H1 (cell line): ENCODE measurements at regions not wholly inside any gene's neighbourhood (a gene's known extent, or its start where the extent isn't known, plus 50 kb on each side); places are given as distances from the start of the nearest gene placed in this dataset.

Experiments used
- CTCF ChIA-PET: fragments of 300-600 bp; sonication (Branson Sonifier 250); formaldehyde crosslinking; loops from one replicate; lab custom pipeline; 2021; ENCODE audit not compliant: partially characterized antibody; lab: Charles Lee
- POLR2A ChIA-PET: fragments of 300-600 bp; sonication (Branson Sonifier 250); formaldehyde crosslinking; loops from one replicate; lab custom pipeline; 2021; ENCODE audit warnings: inconsistent platforms; ENCODE audit not compliant: partially characterized antibody; lab: Charles Lee
- DNase-seq, 2 experiments: peaks; one replicate each; pipeline versions ENCODE4 v3.0.0 to v3.0.0-alpha.2; 2010 to 2022; ENCODE audit warnings: low spot score in 2 of 2, low read depth in 1 of 2, mixed read lengths in 1 of 2
- FAIRE-seq: peaks from 2 replicates; lab custom pipeline; 2011; peaks lifted over from hg19 to GRCh38; lab: Jason Lieb, UNC
- H2AFZ ChIP-seq: 2 replicates; pipeline ENCODE4 v1.8.1; 2012; ENCODE audit warnings: low read length, inconsistent platforms
- H2AK5ac ChIP-seq: 2 replicates; pipeline ENCODE4 v1.6.1; 2013; ENCODE audit warnings: low read depth, low read length
- H2BK120ac ChIP-seq: replicated peaks from 2 replicates; pipeline ENCODE3; 2013; ENCODE audit warnings: low read depth, low read length, inconsistent platforms
- H2BK12ac ChIP-seq: 2 replicates; pipeline ENCODE4 v1.6.1; 2013; ENCODE audit warnings: low read depth, low read length
- H2BK15ac ChIP-seq: 2 replicates; pipeline ENCODE4 v1.6.1; 2013; ENCODE audit warnings: low read length
- H2BK20ac ChIP-seq: 2 replicates; pipeline ENCODE4 v1.6.1; 2013; ENCODE audit warnings: low read length
- H2BK5ac ChIP-seq: 2 replicates; pipeline ENCODE4 v1.6.1; 2013; ENCODE audit warnings: low read depth, low read length
- H3K14ac ChIP-seq: 2 replicates; pipeline ENCODE4 v1.6.1; 2013; ENCODE audit warnings: inconsistent platforms; ENCODE audit not compliant: insufficient read length
- H3K18ac ChIP-seq: 2 replicates; pipeline ENCODE4 v1.6.1; 2013; ENCODE audit warnings: low read length; ENCODE audit errors: extremely low read depth
- H3K23ac ChIP-seq: 2 replicates; pipeline ENCODE4 v1.6.1; 2013; ENCODE audit warnings: inconsistent platforms; ENCODE audit not compliant: insufficient read length
- H3K23me2 ChIP-seq: 2 replicates; pipeline ENCODE4 v1.6.1; 2013; ENCODE audit warnings: low read depth, low read length
- H3K27ac ChIP-seq: 2 replicates; pipeline ENCODE4 v1.6.1; 2011; ENCODE audit warnings: low read depth, low read length, inconsistent platforms
- H3K27me3 ChIP-seq, 4 experiments: replicated peaks in 1 of 4; 1 replicate in 1 of 4; 2 replicates in 3 of 4; pipeline versions ENCODE4 v1.6.1 to v1.8.1; 2011 to 2013; ENCODE audit warnings: low read length in 3 of 4, mild to moderate bottlenecking in 3 of 4, inconsistent platforms in 2 of 4, mixed read lengths in 2 of 4, moderate library complexity in 1 of 4; ENCODE audit not compliant: control insufficient read depth in 3 of 4, insufficient read depth in 3 of 4; ENCODE audit errors: extremely low read depth in 1 of 4
- H3K36me3 ChIP-seq, 4 experiments: 2 replicates each; pipeline versions ENCODE4 v1.6.1 to v1.8.1; 2011 to 2013; ENCODE audit warnings: mild to moderate bottlenecking in 4 of 4, low read length in 3 of 4, moderate library complexity in 2 of 4, control low read depth in 1 of 4, inconsistent platforms in 1 of 4; ENCODE audit not compliant: insufficient read depth in 4 of 4, control insufficient read depth in 2 of 4
- H3K4ac ChIP-seq: replicated peaks from 2 replicates; pipeline ENCODE3; 2013; ENCODE audit warnings: low read length, low read depth, mixed read lengths, inconsistent platforms; ENCODE audit not compliant: insufficient read length
- H3K4me1 ChIP-seq, 4 experiments: replicated peaks in 1 of 4; 1 replicate in 1 of 4; 2 replicates in 3 of 4; pipeline versions ENCODE4 v1.6.1 to v1.8.1; 2011 to 2013; ENCODE audit warnings: low read length in 3 of 4, inconsistent platforms in 2 of 4, mixed read lengths in 1 of 4; ENCODE audit not compliant: insufficient read depth in 4 of 4, control insufficient read depth in 3 of 4
- H3K4me2 ChIP-seq, 2 experiments: 2 replicates each; pipeline versions ENCODE4 v1.6.1 to v1.8.1; 2011 to 2013; ENCODE audit warnings: low read depth in 2 of 2, low read length in 2 of 2, control low read depth in 1 of 2, inconsistent platforms in 1 of 2, mild to moderate bottlenecking in 1 of 2; ENCODE audit not compliant: insufficient read depth in 1 of 2
- H3K4me3 ChIP-seq, 4 experiments: fragments of 200-600, 300-600 bp in 1 of 4; sonication (generic), shearing (Covaris generic), sonication (Bioruptor Twin) in 1 of 4; 2 replicates each; pipeline versions ENCODE4 v1.5.1 to v1.8.1; 2011 to 2016; ENCODE audit warnings: low read length in 4 of 4, low read depth in 3 of 4, control low read depth in 2 of 4, inconsistent platforms in 2 of 4, mild to moderate bottlenecking in 2 of 4, mixed read lengths in 1 of 4, moderate library complexity in 1 of 4; ENCODE audit not compliant: insufficient read depth in 2 of 4; ENCODE audit errors: extremely low read depth in 1 of 4
- H3K56ac ChIP-seq: replicated peaks from 2 replicates; pipeline ENCODE3; 2013; ENCODE audit warnings: low read depth, mild to moderate bottlenecking, mixed read lengths, low read length, inconsistent platforms; ENCODE audit not compliant: insufficient read length
- H3K79me1 ChIP-seq: 2 replicates; pipeline ENCODE4 v1.6.1; 2013; ENCODE audit warnings: low read depth, low read length, control low read depth
- H3K79me2 ChIP-seq, 2 experiments: 2 replicates each; pipeline versions ENCODE4 v1.6.1 to v1.8.1; 2012 to 2013; ENCODE audit warnings: low read length in 2 of 2, mild to moderate bottlenecking in 2 of 2, inconsistent platforms in 1 of 2; ENCODE audit not compliant: insufficient read depth in 2 of 2, control insufficient read depth in 1 of 2
- H3K9ac ChIP-seq, 4 experiments: replicated peaks in 1 of 4; 1 replicate in 1 of 4; 2 replicates in 3 of 4; pipeline versions ENCODE4 v1.6.1 to v1.8.1; 2011 to 2013; ENCODE audit warnings: low read depth in 3 of 4, low read length in 3 of 4, control low read depth in 2 of 4, mild to moderate bottlenecking in 2 of 4, moderate library complexity in 2 of 4, inconsistent platforms in 1 of 4; ENCODE audit errors: extremely low read depth in 1 of 4
- H3K9me3 ChIP-seq, 2 experiments: 2 replicates each; pipeline versions ENCODE4 v1.6.1 to v1.8.1; 2012 to 2013; ENCODE audit warnings: mild to moderate bottlenecking in 2 of 2, moderate library complexity in 2 of 2, control low read depth in 1 of 2, inconsistent platforms in 1 of 2, low read depth in 1 of 2, low read length in 1 of 2, mixed read lengths in 1 of 2; ENCODE audit not compliant: insufficient read depth in 2 of 2
- H4K20me1 ChIP-seq, 2 experiments: replicated peaks in 1 of 2; 2 replicates each; pipeline versions ENCODE3 to v1.8.1; 2011 to 2013; ENCODE audit warnings: inconsistent platforms in 2 of 2, low read length in 2 of 2, mild to moderate bottlenecking in 1 of 2; ENCODE audit not compliant: insufficient read depth in 2 of 2, control insufficient read depth in 1 of 2
- H4K5ac ChIP-seq: 2 replicates; pipeline ENCODE4 v1.6.1; 2013; ENCODE audit warnings: low read length, low read depth, mixed read lengths, inconsistent platforms; ENCODE audit not compliant: insufficient read length
- H4K8ac ChIP-seq: 2 replicates; pipeline ENCODE4 v1.8.0; 2013; ENCODE audit warnings: mild to moderate bottlenecking, moderate library complexity, low read length, inconsistent platforms; ENCODE audit not compliant: insufficient read depth; ENCODE audit errors: extremely low read depth
- H4K91ac ChIP-seq: replicated peaks from 2 replicates; pipeline ENCODE3; 2013; ENCODE audit warnings: low read length, mixed read lengths, inconsistent platforms; ENCODE audit not compliant: insufficient read length
- ATF2 ChIP-seq: IDR thresholded peaks from 2 replicates; pipeline ENCODE4 v1.6.1; 2012; ENCODE audit warnings: low read length, inconsistent platforms
- BCL11A ChIP-seq, 2 experiments: IDR thresholded peaks; one replicate each; pipeline ENCODE4 v1.6.1; 2011; ENCODE audit warnings: low read depth in 2 of 2, low read length in 2 of 2, mild to moderate bottlenecking in 2 of 2
- CEBPB ChIP-seq: IDR thresholded peaks from 2 replicates; pipeline ENCODE4 v1.6.1; 2012; ENCODE audit warnings: low read depth, low read length
- EP300 ChIP-seq, 2 experiments: IDR thresholded peaks; 1 replicate in 1 of 2; 2 replicates in 1 of 2; pipeline ENCODE4 v1.6.1; 2011 to 2012; ENCODE audit warnings: low read depth in 2 of 2, low read length in 2 of 2, mild to moderate bottlenecking in 2 of 2, borderline replicate concordance in 1 of 2, inconsistent platforms in 1 of 2, moderate library complexity in 1 of 2
- GTF2F1 ChIP-seq: IDR thresholded peaks from 2 replicates; pipeline ENCODE4 v1.6.1; 2012; ENCODE audit warnings: low read depth, low read length, improper control_type of control experiment, borderline replicate concordance
- HDAC6 ChIP-seq: IDR thresholded peaks from one replicate; pipeline ENCODE4 v1.7.1; 2012; ENCODE audit warnings: low read depth, mild to moderate bottlenecking, inconsistent platforms, low read length, moderate library complexity
- PHF8 ChIP-seq: fragments of 200-600 bp; sonication (generic); conservative IDR thresholded peaks from 2 replicates; pipeline ENCODE4 v1.7.1; 2012; ENCODE audit warnings: low read depth, mild to moderate bottlenecking, inconsistent platforms, low read length, moderate library complexity
- RAD21 ChIP-seq, 2 experiments: IDR thresholded peaks in 1 of 2; conservative IDR thresholded peaks in 1 of 2; 2 replicates each; pipeline ENCODE4 v1.6.1; 2011; ENCODE audit warnings: low read depth in 2 of 2, low read length in 2 of 2, improper control_type of control experiment in 1 of 2, inconsistent platforms in 1 of 2, mild to moderate bottlenecking in 1 of 2, moderate library complexity in 1 of 2
- RBBP5 ChIP-seq: IDR thresholded peaks from 2 replicates; pipeline ENCODE4 v1.7.1; 2012; ENCODE audit warnings: low read depth, mild to moderate bottlenecking, inconsistent platforms, low read length, moderate library complexity, borderline replicate concordance
- SAP30 ChIP-seq: fragments of 300-600 bp; sonication (generic); IDR thresholded peaks from 2 replicates; pipeline ENCODE4 v1.7.1; 2012; ENCODE audit warnings: low read length, moderate library complexity, mild to moderate bottlenecking, inconsistent platforms; ENCODE audit not compliant: insufficient read depth, insufficient replicate concordance
- SIRT6 ChIP-seq: IDR thresholded peaks from one replicate; pipeline ENCODE4 v1.7.1; 2012; ENCODE audit warnings: low read length, inconsistent platforms
- SP1 ChIP-seq: IDR thresholded peaks from 2 replicates; pipeline ENCODE4 v1.6.1; 2011; ENCODE audit warnings: low read depth, low read length
- TCF12 ChIP-seq: IDR thresholded peaks from 2 replicates; pipeline ENCODE4 v1.6.1; 2011; ENCODE audit warnings: low read depth, mild to moderate bottlenecking, low read length
- WGBS, 2 experiments: shearing (Covaris generic) in 1 of 2; methylation state at CpG; one replicate each; pipeline versions ENCODE4 v1.1.6 to v1.1.7; 2013 to 2015; ENCODE audit warnings: low lambda C conversion rate in 2 of 2, mixed read lengths in 2 of 2, inconsistent platforms in 1 of 2, low coverage in 1 of 2, missing lambda C conversion rate in 1 of 2; ENCODE audit not compliant: insufficient replicate concordance in 2 of 2, insufficient coverage in 1 of 2, insufficient read length in 1 of 2; ENCODE audit errors: extremely low coverage in 1 of 2, missing lambda C conversion rate in 1 of 2; 5-methylcytosine and 5-hydroxymethylcytosine counted together

- H3K23ac ChIP-seq: no peak overlapping the region
- H2BK120ac ChIP-seq: no peak overlapping the region
- no peak for DNase-seq
- no peaks in the 10 kb centered on the region for H3K79me1 ChIP-seq
- no peaks in the 10 kb centered on the region for H3K36me3 ChIP-seq
- no peak overlapping the region for H3K4me2 ChIP-seq
- H2BK15ac ChIP-seq: no peak overlapping the region
- no peak overlapping the region for H2AFZ ChIP-seq
- no peak overlapping the region for H4K5ac ChIP-seq
- ChIA-PET POLR2A (no interaction called here), CTCF (no interaction called here)
- no peak overlapping the region for H3K14ac ChIP-seq
- H2BK5ac ChIP-seq: no peak overlapping the region
- H3K4ac ChIP-seq: no peak overlapping the region
- no peak overlapping the region for H2AK5ac ChIP-seq
- H4K8ac ChIP-seq: no peak overlapping the region
- H4K20me1 ChIP-seq: no peaks in the 10 kb centered on the region
- no peak for FAIRE-seq
- no peak overlapping the region for H3K4me3 ChIP-seq
- H3K18ac ChIP-seq: no peak overlapping the region
- H2BK20ac ChIP-seq: no peak overlapping the region
- no peaks in the 10 kb centered on the region for H3K79me2 ChIP-seq
- H3K23me2 ChIP-seq: no peaks in the 10 kb centered on the region
- H3K4me1 ChIP-seq: no peaks in the 10 kb centered on the region
- H3K9ac ChIP-seq: no peak overlapping the region
- no peak overlapping the region for H3K56ac ChIP-seq
- WGBS, 2 experiments: 93% methylated on average over 3 of the region's 3 CpGs; no CpG with 5 or more reads in 1 of the 2 experiments
- H3K27ac ChIP-seq: no peak overlapping the region
- H2BK12ac ChIP-seq: no peak overlapping the region
- no peak overlapping the region for H4K91ac ChIP-seq
- H3K27me3 ChIP-seq: no peaks in the 10 kb centered on the region
- H3K9me3 ChIP-seq: no peaks in the 10 kb centered on the region
- no peak for TF ChIP-seq PHF8
- TF ChIP-seq BCL11A (IDR thresholded peaks at IDR 0.05; ENCODE audit: low read depth in 2 of 2, low read length in 2 of 2): no peak
- TF ChIP-seq GTF2F1: no peak
- TF ChIP-seq SAP30: no peak
- no peak for TF ChIP-seq CEBPB
- TF ChIP-seq ATF2: no peak
- no peak for TF ChIP-seq TCF12
- no peak for TF ChIP-seq SIRT6
- no peak for TF ChIP-seq EP300 (IDR thresholded peaks at IDR 0.05; ENCODE audit: borderline replicate concordance in 1 of 2, low read depth in 2 of 2, low read length in 2 of 2)
- no peak for TF ChIP-seq SP1
- no peak for TF ChIP-seq RAD21 (IDR thresholded peaks at IDR 0.05 in 1 of 2, conservative IDR thresholded peaks at IDR 0.05 in 1 of 2; ENCODE audit: low read depth in 2 of 2, low read length in 2 of 2)
- TF ChIP-seq RBBP5: no peak
- TF ChIP-seq HDAC6: no peak
Measured at GRCh38 chr4:115629270-115629669, 515.9 kb upstream of the NDST4 start.
